Esophagus (tissue), 2 donors: ENCODE measurements at regions not wholly inside any gene's neighbourhood (a gene's known extent, or its start where the extent isn't known, plus 50 kb on each side); places are given as distances from the start of the nearest gene placed in this dataset.

Source experiments
- H3K27ac ChIP-seq, 2 donors: one replicate each; pipeline ENCODE4 v1.5.1; 2013; ENCODE audit warnings: low read depth in 2 of 2, mild to moderate bottlenecking in 2 of 2, inconsistent platforms in 1 of 2, low read length in 1 of 2, moderate library complexity in 1 of 2
- H3K27me3 ChIP-seq, 2 donors: one replicate each; pipeline ENCODE4 v1.6.1; 2013; ENCODE audit warnings: low read length in 2 of 2, control low read depth in 1 of 2, mild to moderate bottlenecking in 1 of 2; ENCODE audit not compliant: insufficient read depth in 2 of 2, control insufficient read depth in 1 of 2
- H3K36me3 ChIP-seq, 2 donors: one replicate each; pipeline ENCODE4 v1.6.1; 2013; ENCODE audit warnings: low read length in 1 of 2; ENCODE audit not compliant: control insufficient read depth in 2 of 2, insufficient read depth in 2 of 2
- H3K4me1 ChIP-seq, 2 donors: one replicate each; pipeline ENCODE4 v1.6.1; 2013; ENCODE audit warnings: low read length in 1 of 2; ENCODE audit not compliant: control insufficient read depth in 2 of 2, insufficient read depth in 2 of 2
- H3K4me3 ChIP-seq, 2 donors: one replicate each; pipeline ENCODE4 v1.5.1; 2013; ENCODE audit warnings: low read length in 2 of 2, mild to moderate bottlenecking in 2 of 2, low read depth in 1 of 2, moderate library complexity in 1 of 2
- H3K9me3 ChIP-seq, 2 donors: one replicate each; pipeline ENCODE4 v1.6.1; 2013; ENCODE audit warnings: mild to moderate bottlenecking in 2 of 2, low read depth in 1 of 2, low read length in 1 of 2, moderate library complexity in 1 of 2; ENCODE audit not compliant: control insufficient read depth in 2 of 2, insufficient read depth in 1 of 2
- WGBS, 2 donors: extraction: QIAGEN DNeasy Blood & Tissue Kit; methylation state at CpG; one replicate each; pipeline ENCODE4 v1.1.7; 2013; 5-methylcytosine and 5-hydroxymethylcytosine counted together
- donor health status: healthy with polysubstance abuse.
- donor health status: Bipolar disorder and iron deficiency.

GRCh38 chr3:127485396-127486170 is 105.0 kb downstream of the TPRA1 start:
- H3K27me3 ChIP-seq: no peaks in the 10 kb centered on the region
- WGBS, 2 donors: 82 to 86% methylated on average over 8 of the region's 8 CpGs
- H3K27ac ChIP-seq: no peak overlapping the region
- no peak overlapping the region for H3K4me3 ChIP-seq
- H3K4me1 ChIP-seq: no peaks in the 10 kb centered on the region
- no peaks in the 10 kb centered on the region for H3K36me3 ChIP-seq
- H3K9me3 ChIP-seq: no peaks in the 10 kb centered on the region

GRCh38 chr3:127484601-127485388 is 105.7 kb downstream of the TPRA1 start:
- no peaks in the 10 kb centered on the region for H3K4me1 ChIP-seq
- H3K27me3 ChIP-seq: no peaks in the 10 kb centered on the region
- H3K9me3 ChIP-seq: no peaks in the 10 kb centered on the region
- H3K36me3 ChIP-seq: no peaks in the 10 kb centered on the region
- no peak overlapping the region for H3K4me3 ChIP-seq
- no peak overlapping the region for H3K27ac ChIP-seq
- 60 to 66% methylated on average over 9 of the region's 9 CpGs for WGBS, 2 donors

GRCh38 chr3:127483902-127484591 is 106.5 kb downstream of the TPRA1 start:
- H3K4me1 ChIP-seq: no peaks in the 10 kb centered on the region
- 68 to 77% methylated on average over 17 to 18 of the region's 18 CpGs for WGBS, 2 donors
- no peak overlapping the region for H3K4me3 ChIP-seq
- H3K36me3 ChIP-seq: no peaks in the 10 kb centered on the region
- H3K27me3 ChIP-seq: no peaks in the 10 kb centered on the region
- H3K9me3 ChIP-seq: no peaks in the 10 kb centered on the region
- H3K27ac ChIP-seq: no peak overlapping the region

GRCh38 chr3:127483005-127483641 is 107.4 kb downstream of the TPRA1 start:
- Histone ChIP-seq H3K36me3 (no peaks in the 10 kb centered on the region), H3K4me3 (no peak overlapping the region), H3K9me3 (peaks cover 0 to 1% of the 10 kb centered on the region in 2 donors), H3K27ac (no peak overlapping the region), H3K27me3 (no peaks in the 10 kb centered on the region), H3K4me1 (no peaks in the 10 kb centered on the region)
- 84 to 90% methylated on average over 11 of the region's 11 CpGs for WGBS, 2 donors

- Histone ChIP-seq H3K36me3 (no peaks in the 10 kb centered on the region), H3K27ac (no peak overlapping the region), H3K4me1 (no peaks in the 10 kb centered on the region), H3K9me3 (peaks cover 0 to 1% of the 10 kb centered on the region in 2 donors), H3K4me3 (no peak overlapping the region), H3K27me3 (no peaks in the 10 kb centered on the region)
- WGBS, 2 donors: 79 to 84% methylated on average over 14 of the region's 14 CpGs
Observed at GRCh38 chr3:127482216-127483004, 108.1 kb downstream of the TPRA1 start.

GRCh38 chr3:127480196-127480954 is 110.2 kb downstream of the TPRA1 start:
- Histone ChIP-seq H3K4me1 (no peaks in the 10 kb centered on the region), H3K4me3 (no peak overlapping the region), H3K9me3 (peaks cover 0 to 1% of the 10 kb centered on the region in 2 donors), H3K27ac (no peak overlapping the region), H3K36me3 (no peaks in the 10 kb centered on the region), H3K27me3 (no peaks in the 10 kb centered on the region)
- WGBS, 2 donors: 77 to 85% methylated on average over 9 of the region's 9 CpGs

- Histone ChIP-seq H3K9me3 (peaks cover 0 to 1% of the 10 kb centered on the region in 2 donors), H3K27ac (no peak overlapping the region), H3K4me1 (no peaks in the 10 kb centered on the region), H3K27me3 (no peaks in the 10 kb centered on the region), H3K36me3 (no peaks in the 10 kb centered on the region), H3K4me3 (no peak overlapping the region)
- 55 to 57% methylated on average over 12 of the region's 12 CpGs for WGBS, 2 donors
Observed at GRCh38 chr3:127479449-127479848, 111.1 kb downstream of the TPRA1 start.

GRCh38 chr3:127478922-127479321 is 111.6 kb downstream of the TPRA1 start:
- Histone ChIP-seq H3K4me3 (no peak overlapping the region), H3K4me1 (no peaks in the 10 kb centered on the region), H3K27ac (no peak overlapping the region), H3K36me3 (no peaks in the 10 kb centered on the region), H3K9me3 (peaks cover 0 to 1% of the 10 kb centered on the region in 2 donors), H3K27me3 (no peaks in the 10 kb centered on the region)
- WGBS, 2 donors: 81 to 82% methylated on average over 7 of the region's 7 CpGs
